ENCODE measurements at regions not wholly inside any gene's neighbourhood (a gene's known extent, or its start where the extent isn't known, plus 50 kb on each side); places are given as distances from the start of the nearest gene placed in this dataset.

DNA sequence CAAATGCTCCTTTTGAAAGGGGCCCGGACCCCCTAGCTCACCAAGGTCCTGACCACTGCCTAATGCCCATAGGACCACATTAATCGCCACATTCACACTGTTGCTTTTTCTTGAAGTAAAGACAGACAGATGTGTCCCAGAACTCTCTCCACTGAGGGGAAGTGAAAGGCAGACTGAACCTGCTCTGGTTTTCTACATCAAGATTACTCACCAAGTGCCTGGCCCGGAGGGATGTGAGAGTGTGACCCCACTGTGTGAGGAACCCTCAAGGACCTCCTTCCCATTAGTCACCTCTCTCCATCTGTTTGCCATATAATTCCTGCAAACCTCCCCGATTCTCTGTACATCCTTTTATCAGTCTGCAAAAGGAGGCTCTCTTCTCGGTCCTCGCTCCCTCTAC, 381.5 kb downstream of the OMA1 start:
- Histone ChIP-seq H3K4me1 (ENCODE audit: control insufficient read depth in 3 of 3, insufficient read depth in 2 of 3, low read depth in 1 of 3, low read length in 2 of 3) (no peaks in the 10 kb centered on the region), H3K36me3 (ENCODE audit: control insufficient read depth in 3 of 3, insufficient read depth in 2 of 3, low read depth in 1 of 3, low read length in 3 of 3) (no peaks in the 10 kb centered on the region), H3K27me3 (ENCODE audit: control insufficient read depth in 3 of 3, insufficient read depth in 3 of 3, low read length in 3 of 3) (no peaks in the 10 kb centered on the region), H3K27ac (ENCODE audit: low read depth in 1 of 3, low read length in 2 of 3) (no peak overlapping the region), H3K4me3 (ENCODE audit: low read depth in 1 of 3, low read length in 3 of 3) (no peak overlapping the region), H3K9me3 (ENCODE audit: control insufficient read depth in 2 of 2, insufficient read depth in 1 of 2, low read depth in 1 of 2, low read length in 1 of 2) (peaks cover 0 to 3% of the 10 kb centered on the region in 2 donors)
- FAIRE-seq (no peak), DNase-seq (no peak)
- 81 to 89% (median 82%) methylated on average over 6 of the region's 6 CpGs for WGBS, 3 donors

DNA sequence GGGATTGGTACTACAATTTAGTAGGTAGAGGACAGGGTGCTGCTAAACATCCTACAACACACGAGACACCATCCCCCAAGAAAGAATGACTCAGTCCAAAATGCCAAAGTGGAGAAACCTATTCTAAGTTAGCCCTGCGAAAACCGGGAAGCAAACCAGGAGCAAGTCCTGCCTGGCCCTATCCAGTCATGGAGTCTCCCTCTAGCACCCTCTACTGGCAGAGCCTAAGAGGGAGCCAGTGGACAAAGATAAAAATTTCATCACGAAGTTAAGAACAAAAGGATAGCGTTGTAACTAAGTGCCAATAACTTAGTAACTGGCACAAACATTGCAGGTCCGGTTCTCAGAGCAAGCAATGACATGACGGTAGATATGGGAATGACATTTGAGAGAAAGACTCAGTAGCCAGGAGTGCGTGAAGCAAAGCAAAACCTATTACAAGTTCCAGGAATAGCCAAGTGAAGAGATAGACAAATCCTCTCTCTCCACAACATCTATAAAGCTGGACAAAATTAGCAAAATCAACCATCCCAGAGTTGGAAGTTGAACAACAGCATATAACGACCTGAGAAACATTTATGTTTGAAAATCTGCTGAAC, 383.5 kb downstream of the OMA1 start:
- FAIRE-seq (no peak), DNase-seq (peak; percentile 55 to 74)
- no peak overlapping the region for H3K27ac ChIP-seq (ENCODE audit: low read depth in 1 of 3, low read length in 2 of 3)
- H3K27me3 ChIP-seq (ENCODE audit: control insufficient read depth in 3 of 3, insufficient read depth in 3 of 3, low read length in 3 of 3) = no peaks in the 10 kb centered on the region
- H3K36me3 ChIP-seq (ENCODE audit: control insufficient read depth in 3 of 3, insufficient read depth in 2 of 3, low read depth in 1 of 3, low read length in 3 of 3) = no peaks in the 10 kb centered on the region
- peaks cover 0 to 3% of the 10 kb centered on the region in 2 donors for H3K9me3 ChIP-seq (ENCODE audit: control insufficient read depth in 2 of 2, insufficient read depth in 1 of 2, low read depth in 1 of 2, low read length in 1 of 2)
- 17 to 26% (median 24%) methylated on average over 9 of the region's 9 CpGs for WGBS, 3 donors
- H3K4me3 ChIP-seq (ENCODE audit: low read depth in 1 of 3, low read length in 3 of 3) = no peak overlapping the region
- H3K4me1 ChIP-seq (ENCODE audit: control insufficient read depth in 3 of 3, insufficient read depth in 2 of 3, low read depth in 1 of 3, low read length in 2 of 3) = no peaks in the 10 kb centered on the region

DNA sequence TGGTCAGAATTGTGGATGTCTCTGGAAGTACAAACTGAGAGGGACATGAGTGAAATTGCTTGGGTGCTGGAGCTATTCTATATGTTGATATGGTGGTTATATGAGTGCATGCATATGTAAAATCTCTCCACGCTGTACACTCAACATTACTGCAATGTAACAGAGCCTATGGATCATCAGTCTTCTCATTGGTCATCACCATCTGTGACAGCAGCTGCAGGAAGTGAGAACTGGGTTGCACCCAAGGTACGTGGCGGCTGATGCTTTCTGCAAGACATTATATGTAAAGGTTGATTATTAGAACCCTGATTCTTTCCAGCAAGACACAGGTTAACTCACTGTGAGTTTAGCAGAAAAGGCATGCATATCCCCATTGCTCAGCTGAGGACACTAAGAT, 387.1 kb downstream of the OMA1 start:
- FAIRE-seq = no peak
- Histone ChIP-seq H3K27me3 (ENCODE audit: control insufficient read depth in 3 of 3, insufficient read depth in 3 of 3, low read length in 3 of 3) (no peaks in the 10 kb centered on the region), H3K4me1 (ENCODE audit: control insufficient read depth in 3 of 3, insufficient read depth in 2 of 3, low read depth in 1 of 3, low read length in 2 of 3) (peaks cover 0 to 3% (median 0%) of the 10 kb centered on the region in 3 donors), H3K36me3 (ENCODE audit: control insufficient read depth in 3 of 3, insufficient read depth in 2 of 3, low read depth in 1 of 3, low read length in 3 of 3) (no peaks in the 10 kb centered on the region), H3K27ac (ENCODE audit: low read depth in 1 of 3, low read length in 2 of 3) (no peak overlapping the region), H3K9me3 (ENCODE audit: control insufficient read depth in 2 of 2, insufficient read depth in 1 of 2, low read depth in 1 of 2, low read length in 1 of 2) (no peaks in the 10 kb centered on the region), H3K4me3 (ENCODE audit: low read depth in 1 of 3, low read length in 3 of 3) (no peak overlapping the region)
- 84 to 93% (median 88%) methylated on average over 3 of the region's 3 CpGs for WGBS, 3 donors
- no peak for DNase-seq

DNA sequence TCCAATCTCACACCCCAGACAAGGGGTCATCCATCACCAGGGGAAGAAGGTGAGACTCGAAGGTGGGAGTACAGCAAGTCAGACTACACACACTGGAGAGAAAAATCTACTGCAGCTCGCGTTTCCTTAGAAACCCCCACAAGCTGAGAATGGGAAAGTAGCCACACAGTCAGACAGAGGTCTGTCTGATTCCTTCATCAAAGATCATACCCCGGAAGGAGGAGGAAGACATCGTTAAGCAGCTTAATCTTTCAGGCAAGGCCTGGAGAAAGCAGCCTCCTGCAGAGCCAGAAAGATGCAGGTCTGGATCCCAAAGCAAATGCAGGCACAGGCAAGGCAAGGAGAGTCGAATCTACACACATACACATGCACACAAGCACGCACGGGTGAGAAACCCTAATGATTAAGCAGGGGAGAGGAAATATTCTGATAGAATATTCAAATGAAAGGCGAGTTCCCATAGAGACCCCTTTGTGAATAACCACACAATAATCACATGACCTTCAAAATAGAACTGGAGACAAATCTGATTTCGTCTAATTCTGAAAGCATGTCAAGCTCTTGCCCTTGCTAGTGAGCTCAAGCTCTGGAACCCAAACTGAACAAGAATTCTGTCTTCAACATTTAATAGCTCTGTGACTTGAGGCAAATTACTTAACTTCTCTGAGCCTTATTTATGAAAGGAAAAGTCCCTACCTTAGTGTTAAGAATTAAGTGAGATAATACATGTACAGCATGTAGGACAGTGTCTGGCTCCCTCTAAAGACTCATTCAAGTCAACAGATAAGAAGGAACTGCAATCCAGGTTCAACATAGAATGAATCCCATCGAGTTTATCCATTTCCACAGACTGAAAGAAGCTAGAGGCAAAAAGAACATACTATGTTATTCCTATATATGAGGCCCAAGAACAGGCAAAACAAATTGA, 387.8 kb downstream of the OMA1 start:
- Histone ChIP-seq H3K27ac (ENCODE audit: low read depth in 1 of 3, low read length in 2 of 3) (no peak overlapping the region), H3K27me3 (ENCODE audit: control insufficient read depth in 3 of 3, insufficient read depth in 3 of 3, low read length in 3 of 3) (no peaks in the 10 kb centered on the region), H3K4me1 (ENCODE audit: control insufficient read depth in 3 of 3, insufficient read depth in 2 of 3, low read depth in 1 of 3, low read length in 2 of 3) (peaks cover 0 to 3% (median 0%) of the 10 kb centered on the region in 3 donors), H3K36me3 (ENCODE audit: control insufficient read depth in 3 of 3, insufficient read depth in 2 of 3, low read depth in 1 of 3, low read length in 3 of 3) (no peaks in the 10 kb centered on the region), H3K4me3 (ENCODE audit: low read depth in 1 of 3, low read length in 3 of 3) (no peak overlapping the region), H3K9me3 (ENCODE audit: control insufficient read depth in 2 of 2, insufficient read depth in 1 of 2, low read depth in 1 of 2, low read length in 1 of 2) (no peaks in the 10 kb centered on the region)
- no peak for FAIRE-seq
- WGBS, 3 donors = 66 to 78% (median 68%) methylated on average over 11 of the region's 11 CpGs
- DNase-seq = no peak

DNA sequence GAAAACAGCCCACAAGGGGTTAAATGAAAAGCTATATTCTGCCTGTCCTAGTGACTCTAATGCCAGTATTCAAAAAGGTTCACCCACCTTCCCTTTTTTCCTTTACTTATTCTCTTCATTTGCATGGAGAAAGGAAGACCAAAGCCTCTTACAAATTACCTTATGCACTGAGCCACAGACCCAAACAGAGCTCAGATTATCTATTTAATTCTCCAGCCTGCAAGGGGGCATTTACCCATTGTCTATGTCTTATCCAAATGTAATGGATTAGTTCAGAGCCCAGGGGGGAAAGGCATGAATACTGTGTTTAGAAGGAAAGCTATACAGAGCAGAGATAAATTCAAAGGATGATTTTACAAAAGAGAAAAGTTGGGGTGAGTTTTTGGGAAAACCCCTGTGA, 388.5 kb downstream of the OMA1 start:
- Histone ChIP-seq H3K27me3 (ENCODE audit: control insufficient read depth in 3 of 3, insufficient read depth in 3 of 3, low read length in 3 of 3) (no peaks in the 10 kb centered on the region), H3K4me3 (ENCODE audit: low read depth in 1 of 3, low read length in 3 of 3) (no peak overlapping the region), H3K27ac (ENCODE audit: low read depth in 1 of 3, low read length in 2 of 3) (no peak overlapping the region), H3K9me3 (ENCODE audit: control insufficient read depth in 2 of 2, insufficient read depth in 1 of 2, low read depth in 1 of 2, low read length in 1 of 2) (no peaks in the 10 kb centered on the region), H3K4me1 (ENCODE audit: control insufficient read depth in 3 of 3, insufficient read depth in 2 of 3, low read depth in 1 of 3, low read length in 2 of 3) (peaks cover 0 to 3% (median 0%) of the 10 kb centered on the region in 3 donors), H3K36me3 (ENCODE audit: control insufficient read depth in 3 of 3, insufficient read depth in 2 of 3, low read depth in 1 of 3, low read length in 3 of 3) (no peaks in the 10 kb centered on the region)
- FAIRE-seq (no peak), DNase-seq (no peak)

DNA sequence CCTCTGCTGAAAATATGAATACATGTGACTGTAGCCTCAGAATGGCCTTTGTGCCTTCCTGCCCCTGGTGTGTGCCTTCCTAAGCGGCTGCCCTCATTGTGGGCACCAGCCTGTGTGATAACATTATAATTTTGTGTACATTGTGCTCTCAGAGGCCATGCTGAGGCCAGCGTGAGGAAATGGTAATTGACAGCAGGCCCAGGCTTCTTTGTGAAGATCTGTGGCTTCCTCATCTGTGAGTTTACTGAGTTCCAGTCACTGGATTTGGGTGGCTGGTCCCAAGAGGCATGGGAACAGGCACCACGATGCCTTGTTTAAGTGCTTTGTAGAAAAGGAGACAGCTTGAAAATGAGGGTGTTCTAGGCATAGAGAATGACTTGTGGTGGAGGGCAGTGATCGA, 389.3 kb downstream of the OMA1 start:
- no peak overlapping the region for H3K27ac ChIP-seq (ENCODE audit: low read depth in 1 of 3, low read length in 2 of 3)
- no peaks in the 10 kb centered on the region for H3K9me3 ChIP-seq (ENCODE audit: control insufficient read depth in 2 of 2, insufficient read depth in 1 of 2, low read depth in 1 of 2, low read length in 1 of 2)
- H3K27me3 ChIP-seq (ENCODE audit: control insufficient read depth in 3 of 3, insufficient read depth in 3 of 3, low read length in 3 of 3) = no peaks in the 10 kb centered on the region
- DNase-seq = peak in 1 of 2 donors; percentile 8
- no peaks in the 10 kb centered on the region for H3K36me3 ChIP-seq (ENCODE audit: control insufficient read depth in 3 of 3, insufficient read depth in 2 of 3, low read depth in 1 of 3, low read length in 3 of 3)
- FAIRE-seq = no peak
- no peak overlapping the region for H3K4me3 ChIP-seq (ENCODE audit: low read depth in 1 of 3, low read length in 3 of 3)
- peaks cover 0 to 3% (median 0%) of the 10 kb centered on the region in 3 donors for H3K4me1 ChIP-seq (ENCODE audit: control insufficient read depth in 3 of 3, insufficient read depth in 2 of 3, low read depth in 1 of 3, low read length in 2 of 3)
- 33 to 56% (median 53%) methylated on average over 4 of the region's 4 CpGs for WGBS, 3 donors

DNA sequence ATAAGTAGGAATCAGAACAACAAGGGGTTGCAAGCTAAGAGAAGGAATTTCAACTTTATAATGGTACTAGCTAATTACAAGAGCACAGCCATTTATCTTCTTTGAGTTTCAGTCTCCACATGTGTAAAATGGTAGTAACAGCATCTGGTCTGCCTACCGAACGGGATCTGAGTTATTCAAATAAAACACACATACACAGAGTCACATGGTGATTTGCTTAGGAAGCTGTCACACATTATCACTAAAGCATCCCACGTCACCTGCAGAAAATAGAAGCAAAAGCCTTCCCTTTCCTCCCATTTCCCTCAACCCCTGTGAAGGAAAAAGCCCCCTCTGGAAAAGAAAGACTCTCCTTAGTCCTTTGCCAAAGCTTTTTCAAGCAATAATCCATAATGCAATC, 389.7 kb downstream of the OMA1 start:
- H3K4me1 ChIP-seq (ENCODE audit: control insufficient read depth in 3 of 3, insufficient read depth in 2 of 3, low read depth in 1 of 3, low read length in 2 of 3) = peaks cover 0 to 3% (median 0%) of the 10 kb centered on the region in 3 donors
- FAIRE-seq (no peak), DNase-seq (no peak)
- no peak overlapping the region for H3K4me3 ChIP-seq (ENCODE audit: low read depth in 1 of 3, low read length in 3 of 3)
- WGBS, 3 donors = 73 to 92% (median 77%) methylated on average over 3 of the region's 3 CpGs
- H3K9me3 ChIP-seq (ENCODE audit: control insufficient read depth in 2 of 2, insufficient read depth in 1 of 2, low read depth in 1 of 2, low read length in 1 of 2) = no peaks in the 10 kb centered on the region
- H3K36me3 ChIP-seq (ENCODE audit: control insufficient read depth in 3 of 3, insufficient read depth in 2 of 3, low read depth in 1 of 3, low read length in 3 of 3) = no peaks in the 10 kb centered on the region
- no peak overlapping the region for H3K27ac ChIP-seq (ENCODE audit: low read depth in 1 of 3, low read length in 2 of 3)
- H3K27me3 ChIP-seq (ENCODE audit: control insufficient read depth in 3 of 3, insufficient read depth in 3 of 3, low read length in 3 of 3) = no peaks in the 10 kb centered on the region

DNA sequence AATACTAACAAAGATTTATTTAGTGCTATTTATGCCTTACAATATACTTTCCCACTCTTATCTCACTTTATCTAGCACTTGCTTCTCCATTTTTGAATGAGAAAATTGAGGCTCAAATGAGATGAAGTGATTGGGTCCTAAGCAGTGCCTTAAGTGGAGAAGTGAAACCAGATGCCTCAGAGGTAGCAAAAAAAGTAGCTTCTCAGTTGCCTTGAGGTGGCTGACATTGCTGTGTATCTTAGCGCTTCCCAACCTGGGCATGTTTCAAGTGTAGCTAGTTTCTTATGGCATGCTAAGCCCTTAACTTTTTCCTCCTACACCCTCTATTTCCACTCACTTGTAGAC, 390.4 kb downstream of the OMA1 start:
- H3K36me3 ChIP-seq (ENCODE audit: control insufficient read depth in 3 of 3, insufficient read depth in 2 of 3, low read depth in 1 of 3, low read length in 3 of 3) = no peaks in the 10 kb centered on the region
- peaks cover 0 to 3% (median 0%) of the 10 kb centered on the region in 3 donors for H3K4me1 ChIP-seq (ENCODE audit: control insufficient read depth in 3 of 3, insufficient read depth in 2 of 3, low read depth in 1 of 3, low read length in 2 of 3)
- 90 to 97% (median 96%) methylated on average over 1 of the region's 1 CpG for WGBS, 3 donors
- H3K9me3 ChIP-seq (ENCODE audit: control insufficient read depth in 2 of 2, insufficient read depth in 1 of 2, low read depth in 1 of 2, low read length in 1 of 2) = no peaks in the 10 kb centered on the region
- H3K4me3 ChIP-seq (ENCODE audit: low read depth in 1 of 3, low read length in 3 of 3) = no peak overlapping the region
- DNase-seq = no peak
- H3K27ac ChIP-seq (ENCODE audit: low read depth in 1 of 3, low read length in 2 of 3) = no peak overlapping the region
- H3K27me3 ChIP-seq (ENCODE audit: control insufficient read depth in 3 of 3, insufficient read depth in 3 of 3, low read length in 3 of 3) = no peaks in the 10 kb centered on the region
- no peak for FAIRE-seq

Data from small intestine (tissue), 7 donors.